GM23338 (cell line): ENCODE measurements at regions not wholly inside any gene's neighbourhood (a gene's known extent, or its start where the extent isn't known, plus 50 kb on each side); places are given as distances from the start of the nearest gene placed in this dataset.

ENCODE experiments used
- ATAC-seq: fragments of 200-7000 bp; cut with Tn5 transposase; 3 replicates; pipeline ENCODE4 v1.9.1; 2020
- DNase-seq: peaks from one replicate; pipeline ENCODE4 v3.0.0-alpha.2; 2015; ENCODE audit warnings: low spot score
- H2AFZ ChIP-seq: fragments of 200-600 bp; sonication (generic); 2 replicates; pipeline ENCODE4 v1.8.0; 2016; ENCODE audit warnings: antibody characterized with exemption, mild to moderate bottlenecking, moderate library complexity
- H3F3A ChIP-seq: fragments of 200-600 bp; sonication (generic); replicated peaks from 2 replicates; pipeline ENCODE4 v1.8.0; 2017; ENCODE audit warnings: antibody characterized with exemption, mixed run types, low read depth
- H3K27ac ChIP-seq: fragments of 200-600 bp; sonication (generic); 2 replicates; pipeline ENCODE4 v1.6.1; 2016; ENCODE audit warnings: low read depth
- H3K27me3 ChIP-seq: fragments of 200-600 bp; sonication (generic); 2 replicates; pipeline ENCODE4 v1.8.0; 2016; ENCODE audit warnings: mild to moderate bottlenecking, mixed run types, moderate library complexity; ENCODE audit not compliant: insufficient read depth
- H3K36me3 ChIP-seq: fragments of 200-600 bp; sonication (generic); 2 replicates; pipeline ENCODE4 v1.8.0; 2016; ENCODE audit warnings: mild to moderate bottlenecking; ENCODE audit not compliant: insufficient read depth
- H3K4me1 ChIP-seq: fragments of 200-600 bp; sonication (generic); 2 replicates; pipeline ENCODE4 v1.8.0; 2016; ENCODE audit warnings: mild to moderate bottlenecking, moderate library complexity; ENCODE audit not compliant: insufficient read depth
- H3K4me2 ChIP-seq: fragments of 200-600 bp; sonication (generic); 2 replicates; pipeline ENCODE4 v1.7.1; 2017; ENCODE audit warnings: mixed run types
- H3K4me3 ChIP-seq: fragments of 200-600 bp; sonication (generic); 2 replicates; pipeline ENCODE4 v1.6.1; 2016; ENCODE audit warnings: mixed run types
- H3K79me2 ChIP-seq: fragments of 200-600 bp; sonication (generic); replicated peaks from 2 replicates; pipeline ENCODE4 v1.8.0; 2017; ENCODE audit warnings: mild to moderate bottlenecking; ENCODE audit not compliant: insufficient read depth
- H3K9me2 ChIP-seq: fragments of 200-600 bp; sonication (generic); 2 replicates; pipeline ENCODE4 v1.8.0; 2017; ENCODE audit not compliant: insufficient read depth
- H4K20me1 ChIP-seq: fragments of 200-600 bp; sonication (generic); replicated peaks from 2 replicates; pipeline ENCODE4 v1.8.0; 2017; ENCODE audit warnings: mild to moderate bottlenecking; ENCODE audit not compliant: insufficient read depth
- H3K27ac Mint-ChIP-seq: 2 replicates; pipeline ENCODE4 v1.8.0; 2020; ENCODE audit warnings: inconsistent platforms, mild to moderate bottlenecking, moderate library complexity, mixed read lengths
- H3K27me3 Mint-ChIP-seq: 3 replicates; pipeline ENCODE4 v1.8.0; 2022; ENCODE audit warnings: low read depth, mild to moderate bottlenecking, moderate library complexity, mixed read lengths, inconsistent platforms; ENCODE audit not compliant: insufficient read depth, poor library complexity
- H3K36me3 Mint-ChIP-seq: 3 replicates; pipeline ENCODE4 v1.8.0; 2021; ENCODE audit warnings: low read depth, mild to moderate bottlenecking, inconsistent platforms, moderate library complexity, mixed read lengths
- H3K4me1 Mint-ChIP-seq: 3 replicates; pipeline ENCODE4 v1.8.0; 2020; ENCODE audit warnings: mild to moderate bottlenecking, inconsistent platforms, mixed read lengths
- H3K4me3 Mint-ChIP-seq: 3 replicates; pipeline ENCODE4 v1.8.0; 2021; ENCODE audit warnings: moderate library complexity, mild to moderate bottlenecking, inconsistent platforms, mixed read lengths
- H3K9me3 Mint-ChIP-seq: 3 replicates; pipeline ENCODE4 v1.8.0; 2020; ENCODE audit warnings: moderate library complexity, mild to moderate bottlenecking, inconsistent platforms, mixed read lengths
- CREB1 ChIP-seq: fragments of 250-450 bp; sonication (Bioruptor Pico); IDR thresholded peaks from 2 replicates; pipeline ENCODE4 v1.5.0; 2020; ENCODE audit warnings: low read depth, mild to moderate bottlenecking, moderate library complexity
- CTCF ChIP-seq, 2 experiments: fragments of 200-600 bp in 1 of 2; sonication (generic) in 1 of 2; conservative IDR thresholded peaks; 2 replicates each; pipeline versions ENCODE4 v1.5.1 to v1.6.1; 2016 to 2017; ENCODE audit warnings: antibody characterized with exemption in 2 of 2, low read depth in 2 of 2, mild to moderate bottlenecking in 2 of 2, moderate library complexity in 1 of 2
- ETS1 ChIP-seq: IDR thresholded peaks from 2 replicates; pipeline ENCODE4 v1.6.1; 2016; ENCODE audit warnings: antibody characterized with exemption
- EZH2 ChIP-seq: fragments of 200-600 bp; sonication (generic); IDR thresholded peaks from one replicate; pipeline ENCODE4 v1.8.0; 2017; ENCODE audit warnings: antibody characterized with exemption, mild to moderate bottlenecking, low read depth; ENCODE audit not compliant: unreplicated experiment
- EZH2phosphoT487 ChIP-seq: fragments of 200-600 bp; sonication (generic); IDR thresholded peaks from one replicate; pipeline ENCODE4 v1.8.1; 2018; ENCODE audit warnings: antibody characterized with exemption; ENCODE audit not compliant: unreplicated experiment
- JUNB ChIP-seq: IDR thresholded peaks from one replicate; pipeline ENCODE4 v1.6.1; 2016; ENCODE audit warnings: antibody characterized with exemption; ENCODE audit not compliant: unreplicated experiment
- NANOG ChIP-seq: IDR thresholded peaks from 2 replicates; pipeline ENCODE4 v1.6.1; 2016; ENCODE audit warnings: antibody characterized with exemption, borderline replicate concordance
- POLR2AphosphoS5 ChIP-seq: IDR thresholded peaks from 2 replicates; pipeline ENCODE4 v1.6.1; 2016; ENCODE audit warnings: antibody characterized with exemption, low read depth
- STAT1 ChIP-seq: IDR thresholded peaks from one replicate; pipeline ENCODE4 v1.6.1; 2016; ENCODE audit warnings: antibody characterized with exemption; ENCODE audit not compliant: unreplicated experiment
- ZNF114 ChIP-seq: fragments of 250-450 bp; sonication (Bioruptor Pico); IDR thresholded peaks from 2 replicates; pipeline ENCODE4 v1.5.0; 2020; ENCODE audit warnings: mild to moderate bottlenecking, moderate library complexity
- ZNF331 ChIP-seq: fragments of 250-450 bp; sonication (Bioruptor Pico); IDR thresholded peaks from 2 replicates; pipeline ENCODE4 v1.5.0; 2020; ENCODE audit warnings: low read depth, mild to moderate bottlenecking, moderate library complexity
- ZNF462 ChIP-seq: fragments of 250-450 bp; sonication (Bioruptor Pico); IDR thresholded peaks from 2 replicates; pipeline ENCODE4 v1.5.0; 2020; ENCODE audit warnings: mild to moderate bottlenecking, moderate library complexity
- TF ChIP-seq, protein P1 (sequence below): IDR thresholded peaks from one replicate; pipeline ENCODE4 v1.6.1; 2018; ENCODE audit warnings: antibody characterized with exemption; ENCODE audit not compliant: unreplicated experiment

GRCh38 chr12:59867055-59867454 lies 271.2 kb downstream of the SLC16A7 start:
- H4K20me1 ChIP-seq: no peaks in the 10 kb centered on the region
- ATAC-seq: no peak
- H3K27me3 ChIP-seq: no peaks in the 10 kb centered on the region
- H3K27ac ChIP-seq: no peak overlapping the region
- TF ChIP-seq STAT1: no peak
- no peak for TF ChIP-seq EZH2
- no peak for TF ChIP-seq ZNF114 (CRISPR knock-in tag)
- TF ChIP-seq CTCF (conservative IDR thresholded peaks at IDR 0.05; ENCODE audit: low read depth in 2 of 2): no peak
- no peak for TF ChIP-seq NANOG
- TF ChIP-seq, protein P1, sequence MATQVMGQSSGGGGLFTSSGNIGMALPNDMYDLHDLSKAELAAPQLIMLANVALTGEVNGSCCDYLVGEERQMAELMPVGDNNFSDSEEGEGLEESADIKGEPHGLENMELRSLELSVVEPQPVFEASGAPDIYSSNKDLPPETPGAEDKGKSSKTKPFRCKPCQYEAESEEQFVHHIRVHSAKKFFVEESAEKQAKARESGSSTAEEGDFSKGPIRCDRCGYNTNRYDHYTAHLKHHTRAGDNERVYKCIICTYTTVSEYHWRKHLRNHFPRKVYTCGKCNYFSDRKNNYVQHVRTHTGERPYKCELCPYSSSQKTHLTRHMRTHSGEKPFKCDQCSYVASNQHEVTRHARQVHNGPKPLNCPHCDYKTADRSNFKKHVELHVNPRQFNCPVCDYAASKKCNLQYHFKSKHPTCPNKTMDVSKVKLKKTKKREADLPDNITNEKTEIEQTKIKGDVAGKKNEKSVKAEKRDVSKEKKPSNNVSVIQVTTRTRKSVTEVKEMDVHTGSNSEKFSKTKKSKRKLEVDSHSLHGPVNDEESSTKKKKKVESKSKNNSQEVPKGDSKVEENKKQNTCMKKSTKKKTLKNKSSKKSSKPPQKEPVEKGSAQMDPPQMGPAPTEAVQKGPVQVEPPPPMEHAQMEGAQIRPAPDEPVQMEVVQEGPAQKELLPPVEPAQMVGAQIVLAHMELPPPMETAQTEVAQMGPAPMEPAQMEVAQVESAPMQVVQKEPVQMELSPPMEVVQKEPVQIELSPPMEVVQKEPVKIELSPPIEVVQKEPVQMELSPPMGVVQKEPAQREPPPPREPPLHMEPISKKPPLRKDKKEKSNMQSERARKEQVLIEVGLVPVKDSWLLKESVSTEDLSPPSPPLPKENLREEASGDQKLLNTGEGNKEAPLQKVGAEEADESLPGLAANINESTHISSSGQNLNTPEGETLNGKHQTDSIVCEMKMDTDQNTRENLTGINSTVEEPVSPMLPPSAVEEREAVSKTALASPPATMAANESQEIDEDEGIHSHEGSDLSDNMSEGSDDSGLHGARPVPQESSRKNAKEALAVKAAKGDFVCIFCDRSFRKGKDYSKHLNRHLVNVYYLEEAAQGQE: no peak
- no peak for TF ChIP-seq POLR2AphosphoS5
- no peak for TF ChIP-seq JUNB
- no peak for TF ChIP-seq CREB1 (CRISPR knock-in tag)
- no peak for TF ChIP-seq EZH2phosphoT487
- TF ChIP-seq ZNF331: no peak
- TF ChIP-seq ETS1: no peak
- TF ChIP-seq ZNF462: no peak
- Mint-ChIP-seq H3K9me3 (no peaks in the 10 kb centered on the region; the same call in 2 of the 3 replicates), H3K4me3 (no peak overlapping the region), H3K36me3 (peaks cover 4% of the 10 kb centered on the region; the same call in 1 of the 3 replicates), H3K4me1 (no peaks in the 10 kb centered on the region), H3K27ac (no peak overlapping the region), H3K27me3 (no peaks in the 10 kb centered on the region)
- peaks cover 4% of the 10 kb centered on the region; the same call in 1 of the 2 replicates for H3K9me2 ChIP-seq
- H3K4me3 ChIP-seq: no peak overlapping the region
- H3K36me3 ChIP-seq: no peaks in the 10 kb centered on the region
- H3K4me1 ChIP-seq: no peaks in the 10 kb centered on the region
- no peak overlapping the region for H3K4me2 ChIP-seq
- no peak for DNase-seq
- no peaks in the 10 kb centered on the region for H3F3A ChIP-seq
- no peak overlapping the region for H2AFZ ChIP-seq
- H3K79me2 ChIP-seq: no peaks in the 10 kb centered on the region
